ENCODE measurements at regions not wholly inside any gene's neighbourhood (a gene's known extent, or its start where the extent isn't known, plus 50 kb on each side); places are given as distances from the start of the nearest gene placed in this dataset.

GRCh38 chr1:30040081-30041019, 683.0 kb downstream of the MATN1 start:
- Mint-ChIP-seq H3K27ac (no peak overlapping the region), H3K4me1 (no peaks in the 10 kb centered on the region), H3K27me3 (no peaks in the 10 kb centered on the region), H3K36me3 (ENCODE audit: low read depth) (no peaks in the 10 kb centered on the region), H3K9me3 (peaks cover 6% of the 10 kb centered on the region), H3K4me3 (no peak overlapping the region)
- POLR2A ChIA-PET = no interaction called here
- CTCF ChIA-PET = no interaction called here
- no peak for DNase-seq

- POLR2A ChIA-PET = no interaction called here
- Mint-ChIP-seq H3K9me3 (peaks cover 6% of the 10 kb centered on the region), H3K4me3 (no peak overlapping the region), H3K27ac (no peak overlapping the region), H3K27me3 (no peaks in the 10 kb centered on the region), H3K36me3 (ENCODE audit: low read depth) (no peaks in the 10 kb centered on the region), H3K4me1 (no peaks in the 10 kb centered on the region)
- CTCF ChIA-PET = no interaction called here
- no peak for DNase-seq
Observed at GRCh38 chr1:30039354-30040080, 683.9 kb downstream of the MATN1 start.

DNA sequence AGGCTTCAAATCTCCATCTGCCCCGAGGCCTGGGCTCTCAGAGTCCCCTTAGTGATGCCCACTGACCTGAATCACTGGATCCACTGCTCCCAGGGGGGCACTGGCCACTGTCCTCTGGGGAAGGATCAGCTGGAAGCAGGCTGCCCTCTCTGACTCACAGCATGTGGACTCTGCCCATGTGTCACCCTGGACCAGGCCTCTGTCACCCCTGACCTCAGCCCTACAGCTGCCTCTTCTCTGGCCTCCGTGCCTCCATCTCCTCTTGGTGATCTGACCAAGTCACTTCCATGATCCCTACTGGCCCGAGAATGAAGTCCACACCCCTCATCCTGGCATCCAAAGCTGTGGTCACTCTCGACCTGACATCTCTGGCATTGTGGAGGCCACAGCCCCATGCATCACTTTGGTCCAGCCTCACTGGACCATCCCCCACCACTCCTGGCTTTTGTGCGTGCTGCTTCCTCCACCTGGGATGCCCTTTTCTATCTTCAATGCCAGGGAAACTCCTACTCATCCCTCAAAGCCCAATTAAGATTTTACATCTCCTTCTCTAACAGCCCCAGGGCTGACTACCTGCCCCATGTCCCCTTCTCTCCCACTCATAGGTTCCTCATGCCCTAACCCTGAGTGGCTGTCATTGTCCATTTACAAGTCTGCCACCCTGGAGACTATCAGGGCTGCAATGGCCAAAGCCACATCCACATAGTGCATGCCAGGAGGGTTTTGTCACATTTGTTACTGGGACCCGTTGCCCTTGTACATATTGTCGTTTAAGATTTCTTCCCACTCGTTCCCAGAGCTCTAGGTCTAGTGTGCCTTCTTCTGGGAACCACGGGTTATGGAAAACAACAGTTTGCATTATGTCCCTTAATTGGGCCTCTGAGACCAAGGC, 685.0 kb downstream of the MATN1 start:
- POLR2A ChIA-PET = no interaction called here
- DNase-seq = no peak

DNA sequence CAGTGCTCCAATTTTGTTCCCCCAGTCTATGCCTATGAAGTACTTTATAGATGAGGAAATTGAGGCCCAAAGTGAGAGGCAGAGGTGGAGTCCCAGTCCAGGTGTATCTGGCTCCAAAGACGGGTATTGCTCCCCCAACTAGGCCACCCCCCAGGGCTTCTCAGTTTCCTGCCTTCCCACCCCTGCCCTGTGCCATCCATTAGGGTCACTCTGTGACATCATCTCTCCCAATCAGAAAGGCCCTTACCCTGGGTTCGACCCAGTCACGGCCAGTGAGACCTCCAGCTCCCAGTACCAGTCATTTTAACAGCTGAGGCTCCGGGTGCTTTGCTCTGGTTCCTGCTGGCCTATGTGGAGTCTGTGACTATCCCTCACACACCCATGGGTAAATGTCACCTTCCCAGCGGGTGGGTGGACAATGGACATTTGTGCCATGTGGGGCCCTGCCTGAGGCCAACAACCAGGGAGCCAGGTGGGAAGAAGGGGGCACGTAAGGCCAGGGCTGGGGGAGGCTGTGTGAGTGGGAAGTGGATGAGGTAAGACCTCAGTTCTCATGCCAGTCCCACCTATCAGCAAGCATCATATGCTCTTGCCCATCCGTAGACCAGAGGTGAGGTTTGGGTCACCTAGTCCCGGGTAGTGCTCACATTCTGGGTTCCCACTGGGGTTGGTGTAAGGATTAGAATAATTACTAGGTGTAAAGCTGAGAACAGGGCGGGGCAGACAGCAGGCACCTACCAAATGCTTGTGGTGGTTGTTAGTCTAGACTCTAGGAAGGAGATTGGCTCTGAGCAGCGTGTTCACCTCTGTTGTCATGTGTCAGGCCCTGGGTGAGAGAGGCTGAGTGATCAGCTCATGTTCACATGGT, 685.9 kb downstream of the MATN1 start:
- ChIA-PET CTCF (no interaction called here), POLR2A (no interaction called here)
- DNase-seq = no peak
- Mint-ChIP-seq H3K4me1 (no peaks in the 10 kb centered on the region), H3K9me3 (peaks cover 4% of the 10 kb centered on the region), H3K27me3 (peaks cover 2% of the 10 kb centered on the region), H3K36me3 (ENCODE audit: low read depth) (no peaks in the 10 kb centered on the region), H3K4me3 (no peak overlapping the region), H3K27ac (no peak overlapping the region)

More for the DNA sequence above, 685.0 kb downstream of the MATN1 start:
- no peaks in the 10 kb centered on the region for H3K9me3 Mint-ChIP-seq
- H3K36me3 Mint-ChIP-seq (ENCODE audit: low read depth) = no peaks in the 10 kb centered on the region
- no peak overlapping the region for H3K27ac Mint-ChIP-seq
- CTCF ChIA-PET = no interaction called here
- H3K27me3 Mint-ChIP-seq = no peaks in the 10 kb centered on the region
- H3K4me1 Mint-ChIP-seq = no peaks in the 10 kb centered on the region
- no peak overlapping the region for H3K4me3 Mint-ChIP-seq

GRCh38 chr1:30036666-30037065, 686.7 kb downstream of the MATN1 start:
- ChIA-PET POLR2A (no interaction called here), CTCF (no interaction called here)
- no peak for DNase-seq
- Mint-ChIP-seq H3K4me3 (no peak overlapping the region), H3K27ac (no peak overlapping the region), H3K27me3 (peaks cover 2% of the 10 kb centered on the region), H3K9me3 (peaks cover 4% of the 10 kb centered on the region), H3K36me3 (ENCODE audit: low read depth) (no peaks in the 10 kb centered on the region), H3K4me1 (no peaks in the 10 kb centered on the region)

DNA sequence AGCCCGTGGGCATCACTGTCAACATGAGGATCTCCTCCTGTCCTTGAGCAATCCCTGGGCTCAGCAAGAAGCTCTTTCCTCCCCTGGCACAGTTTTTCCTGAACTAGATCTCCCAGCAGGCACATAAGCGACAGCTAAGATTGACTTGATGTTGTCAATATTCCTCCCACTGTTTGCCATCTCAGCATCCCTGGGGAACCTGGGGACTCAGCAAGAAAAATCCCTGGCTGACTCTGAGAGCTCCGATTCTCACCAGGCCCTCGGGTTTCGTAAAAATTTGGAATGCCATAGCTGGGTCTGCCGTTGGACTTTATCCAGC, 687.2 kb downstream of the MATN1 start:
- ChIA-PET POLR2A (no interaction called here), CTCF (no interaction called here)
- Mint-ChIP-seq H3K36me3 (ENCODE audit: low read depth) (no peaks in the 10 kb centered on the region), H3K9me3 (peaks cover 4% of the 10 kb centered on the region), H3K27me3 (peaks cover 2% of the 10 kb centered on the region), H3K27ac (no peak overlapping the region), H3K4me3 (no peak overlapping the region), H3K4me1 (no peaks in the 10 kb centered on the region)
- no peak for DNase-seq

GRCh38 chr1:30035522-30036228, 687.7 kb downstream of the MATN1 start:
- Mint-ChIP-seq H3K4me3 (no peak overlapping the region), H3K9me3 (peaks cover 4% of the 10 kb centered on the region), H3K27me3 (peaks cover 2% of the 10 kb centered on the region), H3K27ac (no peak overlapping the region), H3K4me1 (no peaks in the 10 kb centered on the region), H3K36me3 (ENCODE audit: low read depth) (no peaks in the 10 kb centered on the region)
- CTCF ChIA-PET = no interaction called here
- POLR2A ChIA-PET = no interaction called here
- no peak for DNase-seq

DNA sequence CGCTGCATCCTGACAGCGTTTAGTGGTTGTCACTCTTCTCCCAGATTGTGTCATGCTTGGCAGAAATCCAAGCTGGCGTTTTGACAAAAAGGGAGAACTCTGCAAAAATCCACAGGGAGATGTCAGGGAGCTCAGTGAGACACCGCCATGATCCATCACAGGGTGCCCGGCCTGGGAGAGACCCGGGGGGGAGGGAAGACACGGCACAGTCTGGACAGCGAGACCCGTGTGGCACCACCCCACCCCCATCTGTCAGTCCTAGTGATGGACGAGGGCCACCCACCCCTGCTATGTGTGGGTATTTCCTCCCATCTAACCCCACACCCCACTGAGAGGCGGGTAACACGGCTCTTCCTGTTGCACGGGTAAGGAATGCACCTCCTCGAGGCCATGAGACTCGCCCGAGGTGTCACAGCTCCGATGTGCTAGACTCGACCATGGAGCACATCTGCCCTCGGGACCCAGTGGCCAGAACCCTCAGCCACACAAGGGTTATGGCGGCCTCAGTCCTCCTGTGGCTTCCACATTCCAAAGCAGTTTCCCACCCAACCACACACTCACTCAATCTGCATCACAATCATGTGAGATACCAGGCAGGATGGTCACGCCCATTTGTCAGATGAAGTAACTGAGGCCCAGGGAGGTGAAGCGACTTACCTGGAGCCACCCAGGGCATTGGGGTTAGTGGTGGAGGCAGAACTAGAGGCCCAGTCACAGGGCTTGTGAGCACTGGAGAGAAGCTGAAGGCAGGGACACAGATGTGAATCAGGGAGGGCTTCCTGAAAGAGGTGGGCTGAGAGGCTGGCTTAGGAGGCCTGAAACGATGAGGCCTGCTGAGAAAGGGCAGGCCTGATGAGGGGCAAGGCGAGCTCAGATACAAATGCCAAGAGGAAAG, 688.5 kb downstream of the MATN1 start:
- CTCF ChIA-PET = no interaction called here
- no peak overlapping the region for H3K27ac Mint-ChIP-seq
- H3K4me3 Mint-ChIP-seq = no peak overlapping the region
- H3K27me3 Mint-ChIP-seq = peaks cover 4% of the 10 kb centered on the region
- no peaks in the 10 kb centered on the region for H3K36me3 Mint-ChIP-seq (ENCODE audit: low read depth)
- POLR2A ChIA-PET = no interaction called here
- no peak for DNase-seq
- H3K9me3 Mint-ChIP-seq = peaks cover 4% of the 10 kb centered on the region
- H3K4me1 Mint-ChIP-seq = no peaks in the 10 kb centered on the region

DNA sequence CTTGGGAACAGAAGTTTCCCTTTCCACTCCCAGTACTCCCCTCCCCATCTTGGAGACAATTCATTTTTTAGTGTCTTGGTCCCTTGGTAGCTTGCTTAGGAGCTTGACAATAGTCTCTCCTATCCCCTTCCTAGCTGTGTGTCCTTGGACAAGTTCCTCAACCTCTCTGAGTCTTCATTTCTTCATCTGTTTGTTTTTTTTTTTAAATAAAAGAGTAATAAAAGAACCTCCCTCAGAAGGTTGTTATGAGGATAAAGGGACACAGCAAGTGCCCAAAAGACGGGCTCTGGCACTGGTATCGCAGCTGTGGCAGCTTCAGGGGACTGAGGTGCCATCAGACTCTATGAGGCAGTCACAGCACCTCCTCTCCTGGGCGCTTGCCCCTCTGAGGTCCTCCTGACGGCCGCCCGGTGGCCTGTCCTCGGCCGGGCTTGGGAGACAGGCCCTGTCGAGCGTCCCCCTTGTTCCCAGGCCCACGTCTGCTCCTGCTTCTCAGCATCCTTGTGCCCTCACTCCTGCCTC, 689.2 kb downstream of the MATN1 start:
- ChIA-PET POLR2A (no interaction called here), CTCF (no interaction called here)
- H3K4me1 Mint-ChIP-seq = no peaks in the 10 kb centered on the region

GRCh38 chr1:30033256-30034104, 689.9 kb downstream of the MATN1 start:
- H3K36me3 Mint-ChIP-seq (ENCODE audit: low read depth) = no peaks in the 10 kb centered on the region
- H3K4me3 Mint-ChIP-seq = no peak overlapping the region
- peaks cover 7% of the 10 kb centered on the region for H3K27me3 Mint-ChIP-seq
- ChIA-PET POLR2A (no interaction called here), CTCF (no interaction called here)
- H3K4me1 Mint-ChIP-seq = no peaks in the 10 kb centered on the region
- DNase-seq = no peak
- no peak overlapping the region for H3K27ac Mint-ChIP-seq
- H3K9me3 Mint-ChIP-seq = peaks cover 4% of the 10 kb centered on the region

More for the DNA sequence above, 689.2 kb downstream of the MATN1 start:
- Mint-ChIP-seq H3K27ac (no peak overlapping the region), H3K27me3 (peaks cover 7% of the 10 kb centered on the region), H3K36me3 (ENCODE audit: low read depth) (no peaks in the 10 kb centered on the region), H3K4me3 (no peak overlapping the region), H3K9me3 (peaks cover 4% of the 10 kb centered on the region)
- DNase-seq = no peak
